GM18520 (cell line): ENCODE measurements at regions not wholly inside any gene's neighbourhood (a gene's known extent, or its start where the extent isn't known, plus 50 kb on each side); places are given as distances from the start of the nearest gene placed in this dataset.

Experiments used
- ATAC-seq: cut with Tn5 transposase; IDR thresholded peaks from one replicate; pipeline ENCODE4 v1.9.1; 2021; ENCODE audit not compliant: unreplicated experiment

- no peak for ATAC-seq
These were observed 133.1 kb upstream of the RPL38 start for GRCh38 chr17:74070374-74070773.

DNA sequence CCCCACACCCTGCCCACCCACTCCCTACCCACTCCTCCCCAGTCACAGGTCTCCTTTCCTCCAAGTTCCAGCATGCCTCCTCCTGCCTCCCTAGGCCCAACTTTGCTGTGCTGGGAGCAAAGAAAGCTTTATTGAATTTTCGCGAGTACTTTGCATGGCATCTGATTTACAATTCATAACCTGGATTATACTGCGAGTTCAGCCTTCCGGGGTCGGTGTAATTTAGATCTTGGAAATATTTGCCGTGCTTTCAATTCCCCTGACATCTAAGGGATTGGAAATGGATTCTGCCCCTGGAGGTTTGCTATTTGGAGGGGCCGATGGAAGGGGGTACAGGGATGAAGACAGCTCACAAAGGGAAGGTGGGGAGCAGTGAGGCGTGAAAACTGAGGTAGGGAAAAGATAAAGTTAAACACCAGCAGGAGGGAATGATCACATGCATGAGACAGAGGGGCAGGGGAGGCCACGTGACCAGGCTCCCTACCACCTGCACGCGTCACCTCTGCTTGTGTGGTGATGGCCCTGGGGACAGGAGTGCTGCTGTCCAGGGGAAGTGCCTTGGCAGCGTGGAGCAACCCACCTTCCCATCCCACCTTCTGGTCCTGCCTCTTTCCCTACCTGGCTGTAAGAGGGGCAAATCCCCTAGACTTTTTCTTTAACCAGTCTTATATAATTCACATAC, 132.3 kb upstream of the RPL38 start:
- ATAC-seq, result no peak

DNA sequence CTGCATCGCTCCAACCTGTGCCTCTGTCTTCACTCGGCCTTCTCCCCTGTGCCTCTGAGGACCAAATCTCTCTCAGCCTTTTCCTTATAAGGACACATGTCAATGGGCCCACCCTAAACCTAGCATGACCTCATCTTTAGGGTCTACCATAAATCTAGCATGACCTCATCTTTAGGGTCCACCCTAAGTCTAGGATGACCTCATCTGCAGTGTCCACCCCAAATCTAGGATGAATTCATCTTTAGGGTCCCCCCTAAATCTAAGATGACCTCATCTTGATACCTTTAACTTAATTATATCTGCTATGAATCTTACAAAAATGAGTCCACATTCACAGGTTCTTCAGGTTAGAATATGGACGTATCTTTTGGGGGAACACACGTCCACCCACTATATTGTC, 131.1 kb upstream of the RPL38 start:
- no peak for ATAC-seq

DNA sequence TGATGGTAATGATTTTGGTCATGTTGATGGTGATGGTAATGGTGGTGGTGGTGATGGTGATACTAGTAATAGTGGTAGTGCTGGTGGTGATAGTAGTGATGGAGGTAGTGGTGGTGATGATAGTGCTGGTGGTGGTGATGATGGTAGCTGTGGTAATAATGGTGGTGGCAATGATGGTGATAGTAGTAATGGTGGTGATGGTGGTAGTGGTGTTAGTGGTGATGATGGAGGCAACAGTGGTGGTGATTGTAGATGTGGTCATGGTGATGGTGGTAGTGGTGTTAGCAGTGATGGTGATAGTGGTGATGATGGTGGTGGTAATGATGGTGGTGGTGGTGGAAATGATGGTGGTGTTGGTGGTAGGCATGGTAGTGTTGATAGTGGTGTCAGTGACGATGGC, 127.0 kb upstream of the RPL38 start:
- no peak for ATAC-seq

DNA sequence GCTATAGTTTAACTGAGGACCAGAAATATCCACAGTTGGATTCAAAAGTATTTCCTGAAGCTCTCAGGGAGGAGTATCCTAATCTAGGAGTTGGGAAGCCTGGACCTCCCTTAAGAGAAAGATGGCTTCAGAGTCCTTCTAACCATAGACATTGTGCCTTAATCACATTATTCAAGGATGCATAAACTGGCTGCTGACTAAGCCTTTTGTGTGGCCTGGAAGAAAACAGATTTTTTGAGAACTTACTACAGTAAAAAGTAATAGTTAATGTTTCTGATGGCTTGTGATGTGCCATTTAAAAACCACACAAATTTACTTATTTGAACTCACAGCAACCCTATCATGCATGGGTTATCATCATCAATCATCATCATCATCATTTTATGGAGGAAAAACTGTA, 126.2 kb upstream of the RPL38 start:
- ATAC-seq, result no peak

- ATAC-seq, result no peak
These were observed 125.0 kb upstream of the RPL38 start for GRCh38 chr17:74078363-74078941.

GRCh38 chr17:74079537-74080300, 123.8 kb upstream of the RPL38 start:
- no peak for ATAC-seq

DNA sequence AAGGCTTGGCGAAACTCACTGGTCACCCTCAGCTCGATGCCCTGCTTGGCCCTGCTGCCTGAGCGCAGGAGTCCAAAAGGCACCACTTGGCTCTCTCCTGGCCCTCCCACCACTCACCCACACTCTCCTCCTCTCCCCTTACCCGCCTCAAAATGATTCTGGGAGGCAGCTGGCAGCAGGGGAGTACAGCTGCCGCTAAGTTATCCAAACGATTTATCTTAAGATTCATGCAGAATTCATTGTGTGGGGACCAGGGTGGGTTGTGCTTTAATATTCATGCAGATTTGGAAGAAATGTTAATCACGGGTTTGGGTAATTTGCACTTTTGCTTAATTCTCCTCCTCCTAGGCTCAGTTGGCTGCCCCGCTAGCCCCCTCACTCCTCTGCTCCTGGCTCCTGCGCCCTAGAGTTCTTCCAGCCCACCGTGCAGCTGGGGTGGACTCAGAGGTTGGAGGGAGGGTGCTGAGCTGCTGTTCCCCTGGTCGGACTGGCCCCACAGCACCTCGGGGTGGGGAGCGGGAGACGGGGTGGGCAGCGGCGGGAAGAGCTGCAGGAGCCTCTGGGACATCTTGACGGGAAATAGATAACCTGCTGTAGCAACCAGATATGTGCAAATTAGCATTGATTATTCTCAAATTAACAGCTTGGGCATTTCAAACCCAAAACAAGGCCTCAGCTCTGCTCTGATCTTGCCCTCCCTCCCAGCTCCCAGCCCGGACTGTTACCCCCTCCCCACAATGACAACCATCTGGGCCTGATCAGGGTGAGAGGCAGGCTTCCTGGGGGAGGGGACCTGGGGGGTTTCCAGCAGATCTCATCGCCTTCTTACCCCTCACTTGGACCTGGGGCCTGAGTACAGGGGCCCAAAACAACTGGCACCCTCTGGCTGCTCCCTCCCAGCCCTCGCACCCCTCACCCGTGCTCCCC, 122.6 kb upstream of the RPL38 start:
- no peak for ATAC-seq

- ATAC-seq, result no peak
These were observed 120.6 kb upstream of the RPL38 start for GRCh38 chr17:74082886-74083285.

- ATAC-seq, result no peak
These were observed 120.2 kb upstream of the RPL38 start for GRCh38 chr17:74083321-74083720.

DNA sequence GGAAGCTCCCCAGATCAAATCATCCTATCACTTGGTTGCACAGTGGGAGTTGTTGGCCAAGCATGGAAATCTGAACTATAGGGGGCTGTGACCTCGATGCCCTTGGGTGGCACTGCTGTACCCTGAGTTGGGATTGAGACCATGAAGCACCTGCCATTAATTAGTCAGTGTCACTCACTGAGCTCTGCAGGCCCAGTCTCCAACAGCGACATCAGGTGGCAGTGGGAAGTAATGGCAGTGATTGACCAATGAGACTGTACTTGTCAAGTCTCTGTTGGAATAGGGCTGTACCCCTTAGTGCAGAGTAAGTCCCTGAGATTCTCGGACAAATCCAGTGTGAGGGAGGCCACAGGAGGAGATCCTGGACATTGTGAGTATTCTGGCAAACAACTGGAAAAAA, 118.0 kb upstream of the RPL38 start:
- no peak for ATAC-seq

DNA sequence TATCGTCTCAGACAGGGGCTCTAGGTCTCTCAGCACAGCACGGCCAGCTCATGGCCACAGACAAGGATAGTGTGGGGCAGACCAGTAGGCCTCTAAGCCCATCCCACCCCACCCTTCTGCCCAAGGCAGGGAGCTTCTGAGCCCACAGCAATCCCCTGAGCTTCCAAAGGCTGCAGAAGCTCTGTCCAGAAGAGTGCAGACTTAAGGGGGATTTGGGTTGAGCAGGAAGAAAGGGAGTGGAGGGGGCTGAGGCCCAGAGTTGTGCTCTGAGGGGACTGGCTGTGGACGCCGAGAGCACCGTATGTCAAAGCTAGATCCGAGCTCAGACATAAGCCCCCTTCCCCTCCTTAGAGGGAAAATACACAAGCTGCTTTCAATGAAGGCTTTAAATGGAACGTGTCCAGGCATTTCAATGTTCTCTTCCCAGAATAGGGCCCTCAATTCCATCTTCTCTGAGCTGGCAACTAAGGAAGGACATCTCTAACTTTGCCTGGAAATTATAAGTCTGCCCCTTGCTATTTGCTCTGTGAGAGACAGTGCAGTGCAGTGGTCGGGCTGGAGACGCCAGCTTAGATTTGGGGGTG, 116.4 kb upstream of the RPL38 start:
- no peak for ATAC-seq

DNA sequence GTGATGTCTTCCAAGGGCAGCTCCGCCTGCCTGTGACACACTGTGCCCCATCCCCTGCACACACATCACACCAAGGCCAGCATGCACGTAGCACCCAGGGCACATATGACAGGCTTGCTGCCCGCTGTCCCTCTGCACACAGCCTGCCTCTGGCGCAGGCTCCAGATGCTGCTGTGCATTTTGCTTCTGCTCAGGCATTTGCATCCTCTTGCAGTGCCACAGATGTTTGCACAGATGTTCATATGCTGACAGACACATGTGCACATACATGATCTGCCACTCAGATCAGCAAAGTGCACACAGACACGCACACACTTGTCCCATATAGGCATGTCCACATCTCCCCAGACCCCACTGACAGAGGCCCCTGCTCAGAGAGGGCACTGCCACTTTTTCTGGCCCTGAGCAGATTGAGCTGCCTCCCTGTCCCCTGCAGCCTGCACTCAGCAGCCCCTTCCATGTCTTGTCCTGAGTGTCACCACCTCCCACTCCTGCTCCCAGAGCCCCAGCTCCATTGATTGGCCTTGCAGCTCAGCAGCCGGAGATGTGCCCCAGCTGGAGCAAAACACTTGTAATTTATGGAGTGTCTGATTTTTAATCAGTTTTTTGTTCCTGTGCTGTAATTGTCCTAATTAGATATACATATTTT, 115.1 kb upstream of the RPL38 start:
- no peak for ATAC-seq

- no peak for ATAC-seq
These were observed 114.5 kb upstream of the RPL38 start for GRCh38 chr17:74088934-74089329.

DNA sequence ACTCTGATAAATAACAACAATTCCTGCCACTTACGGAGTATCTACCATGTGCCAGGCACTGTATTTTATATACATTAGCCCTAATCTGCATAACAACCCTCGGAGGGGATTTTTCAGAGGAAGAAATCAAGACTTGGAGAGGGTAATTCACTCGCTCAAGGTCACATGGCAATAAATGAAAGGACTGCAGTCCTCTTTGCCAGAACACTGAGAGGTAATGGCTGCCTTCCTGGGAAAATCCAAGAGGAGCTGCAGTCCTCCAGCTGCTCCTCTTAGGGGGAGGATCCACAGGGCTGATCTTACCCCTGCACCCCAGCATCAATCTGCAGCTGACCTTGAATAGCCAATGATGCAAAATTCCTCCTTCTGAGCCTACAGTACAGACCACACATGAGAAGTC, 114.1 kb upstream of the RPL38 start:
- ATAC-seq, result no peak

DNA sequence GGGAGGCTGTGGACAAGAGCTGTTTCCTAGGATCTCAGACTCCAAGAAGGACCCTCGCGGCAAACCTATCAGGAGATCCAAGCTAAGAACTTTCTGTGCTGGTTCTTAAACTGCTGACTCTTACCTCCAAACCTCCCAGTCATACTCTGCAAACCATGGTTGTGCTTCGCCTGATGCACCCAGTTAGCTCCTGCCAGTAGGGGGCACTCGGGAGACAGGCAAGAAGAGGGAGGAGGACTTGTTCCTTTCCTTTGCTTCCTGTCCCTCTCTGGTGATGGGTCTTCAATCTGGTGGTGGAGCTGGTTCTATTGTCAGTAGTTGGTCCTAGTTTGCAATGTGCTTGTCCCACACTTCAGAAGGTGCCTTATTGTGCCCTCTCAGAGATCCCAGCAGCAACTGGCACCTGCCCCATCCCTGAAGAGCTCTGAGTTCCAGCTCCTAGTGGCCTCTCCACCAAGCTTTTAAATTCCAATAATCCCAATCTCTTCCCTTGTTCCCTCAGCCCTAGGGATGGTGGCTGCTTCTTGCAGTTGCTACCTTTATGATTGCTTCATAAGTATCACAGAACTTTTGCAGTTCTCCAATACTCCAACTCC, 113.5 kb upstream of the RPL38 start:
- ATAC-seq, result no peak

DNA sequence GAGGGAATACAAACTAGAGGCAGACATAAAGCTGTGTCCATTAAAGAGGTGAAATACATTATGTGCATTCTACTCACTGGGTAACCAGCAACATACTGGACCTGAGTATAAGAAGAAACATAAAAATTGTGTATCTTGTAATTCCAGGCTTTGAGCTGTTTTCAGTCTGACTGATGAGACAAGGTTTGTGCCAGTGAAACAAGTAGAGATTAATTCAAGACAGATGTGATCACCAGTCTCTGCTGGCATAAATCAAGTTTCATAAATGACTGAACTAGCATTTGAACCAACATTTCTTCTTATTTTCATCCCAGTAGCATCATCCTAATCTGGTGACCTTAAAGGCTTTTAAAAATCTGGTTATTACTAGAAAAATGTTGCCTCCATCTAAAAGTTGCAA, 108.8 kb upstream of the RPL38 start:
- no peak for ATAC-seq

GRCh38 chr17:74096456-74096855, 107.0 kb upstream of the RPL38 start:
- no peak for ATAC-seq

GRCh38 chr17:74097450-74098135, 105.9 kb upstream of the RPL38 start:
- ATAC-seq, result no peak
